GM06990 (cell line): ENCODE measurements at regions not wholly inside any gene's neighbourhood (a gene's known extent, or its start where the extent isn't known, plus 50 kb on each side); places are given as distances from the start of the nearest gene placed in this dataset.

Experiments
- DNase-seq: peaks from one replicate; pipeline ENCODE4 v3.0.0-alpha.2; 2011; ENCODE audit not compliant: insufficient read length; ENCODE audit errors: extremely low read depth
- H3K27me3 ChIP-seq: replicated peaks from 2 replicates; pipeline ENCODE4 v1.6.0; 2011; ENCODE audit warnings: low read length; ENCODE audit not compliant: control insufficient read depth, insufficient read depth
- H3K36me3 ChIP-seq: 2 replicates; pipeline ENCODE4 v1.5.1; 2011; ENCODE audit warnings: low read length; ENCODE audit not compliant: control insufficient read depth, insufficient read depth
- H3K4me3 ChIP-seq: replicated peaks from 2 replicates; pipeline ENCODE4 v1.5.1; 2011; ENCODE audit warnings: low read depth, mild to moderate bottlenecking, control low read depth, low read length
- CTCF ChIP-seq: IDR thresholded peaks from 2 replicates; pipeline ENCODE4 v1.5.1; 2011; ENCODE audit warnings: low read length, control low read depth, mild to moderate bottlenecking, inconsistent platforms; ENCODE audit not compliant: insufficient read depth, poor library complexity, severe bottlenecking

- H3K4me3 ChIP-seq: no peak overlapping the region
- TF ChIP-seq CTCF: no peak
- H3K36me3 ChIP-seq: no peaks in the 10 kb centered on the region
- DNase-seq: no peak
- no peaks in the 10 kb centered on the region for H3K27me3 ChIP-seq
These were observed 114.8 kb downstream of the RDH14 start for GRCh38 chr2:18445433-18446320.

GRCh38 chr2:18444806-18445205, 115.6 kb downstream of the RDH14 start:
- no peaks in the 10 kb centered on the region for H3K36me3 ChIP-seq
- no peak overlapping the region for H3K4me3 ChIP-seq
- no peak for TF ChIP-seq CTCF
- DNase-seq: no peak
- no peaks in the 10 kb centered on the region for H3K27me3 ChIP-seq

- no peak for DNase-seq
- no peaks in the 10 kb centered on the region for H3K27me3 ChIP-seq
These were observed 118.9 kb downstream of the RDH14 start for GRCh38 chr2:18441583-18441982.

GRCh38 chr2:18440777-18441176, 119.7 kb downstream of the RDH14 start:
- Histone ChIP-seq H3K4me3 (no peak overlapping the region), H3K36me3 (no peaks in the 10 kb centered on the region), H3K27me3 (no peaks in the 10 kb centered on the region)
- TF ChIP-seq CTCF: no peak
- DNase-seq: no peak

More at GRCh38 chr2:18441583-18441982, 118.9 kb downstream of the RDH14 start:
- Histone ChIP-seq H3K36me3 (no peaks in the 10 kb centered on the region), H3K4me3 (no peak overlapping the region)
- no peak for TF ChIP-seq CTCF

GRCh38 chr2:18440141-18440661, 120.3 kb downstream of the RDH14 start:
- Histone ChIP-seq H3K27me3 (no peaks in the 10 kb centered on the region), H3K4me3 (no peak overlapping the region), H3K36me3 (no peaks in the 10 kb centered on the region)
- no peak for TF ChIP-seq CTCF
- DNase-seq: no peak
